ENCODE measurements at regions not wholly inside any gene's neighbourhood (a gene's known extent, or its start where the extent isn't known, plus 50 kb on each side); places are given as distances from the start of the nearest gene placed in this dataset.

GRCh38 chr1:5296557-5297179 is 642.3 kb downstream of the AJAP1 start:
- TF ChIP-seq CTCF (IDR thresholded peaks at IDR 0.05; ENCODE audit: low read depth, low read length) = no peak
- no peak for DNase-seq (ENCODE audit: extremely low read depth, low read depth)

- no peak for TF ChIP-seq CTCF (IDR thresholded peaks at IDR 0.05; ENCODE audit: low read depth, low read length)
- DNase-seq (ENCODE audit: extremely low read depth, low read depth) = no peak
Measured at GRCh38 chr1:5296095-5296494, 641.7 kb downstream of the AJAP1 start.

GRCh38 chr1:5291889-5292288 is 637.5 kb downstream of the AJAP1 start:
- DNase-seq (ENCODE audit: extremely low read depth, low read depth) = no peak
- no peak for TF ChIP-seq CTCF (IDR thresholded peaks at IDR 0.05; ENCODE audit: low read depth, low read length)

GRCh38 chr1:5287178-5288150 is 633.1 kb downstream of the AJAP1 start:
- no peak for TF ChIP-seq CTCF (IDR thresholded peaks at IDR 0.05; ENCODE audit: low read depth, low read length)
- DNase-seq (ENCODE audit: extremely low read depth, low read depth) = no peak

GRCh38 chr1:5286244-5286643 is 631.8 kb downstream of the AJAP1 start:
- no peak for DNase-seq (ENCODE audit: extremely low read depth, low read depth)

GRCh38 chr1:5274527-5274926 is 620.1 kb downstream of the AJAP1 start:
- TF ChIP-seq CTCF (IDR thresholded peaks at IDR 0.05; ENCODE audit: low read depth, low read length) = no peak
- no peak for DNase-seq (ENCODE audit: extremely low read depth, low read depth)

More at GRCh38 chr1:5286244-5286643, 631.8 kb downstream of the AJAP1 start:
- no peak for TF ChIP-seq CTCF (IDR thresholded peaks at IDR 0.05; ENCODE audit: low read depth, low read length)

Data from AG09319 (cell line).